Epithelial cell of esophagus (primary cell): ENCODE measurements at regions not wholly inside any gene's neighbourhood (a gene's known extent, or its start where the extent isn't known, plus 50 kb on each side); places are given as distances from the start of the nearest gene placed in this dataset.

Experiments used
- DNase-seq: peaks from one replicate; pipeline ENCODE4 v3.0.0; 2010; ENCODE audit warnings: low read depth
- H3K4me3 ChIP-seq: 2 replicates; pipeline ENCODE4 v1.5.1; 2011; ENCODE audit warnings: mild to moderate bottlenecking, low read length, control low read depth
- TF ChIP-seq, protein P1 (sequence below): IDR thresholded peaks from 2 replicates; pipeline ENCODE4 v1.5.1; 2011; ENCODE audit warnings: low read depth, mild to moderate bottlenecking, low read length, control low read depth, inconsistent platforms; ENCODE audit not compliant: insufficient read depth; ENCODE audit errors: missing control alignments

DNA sequence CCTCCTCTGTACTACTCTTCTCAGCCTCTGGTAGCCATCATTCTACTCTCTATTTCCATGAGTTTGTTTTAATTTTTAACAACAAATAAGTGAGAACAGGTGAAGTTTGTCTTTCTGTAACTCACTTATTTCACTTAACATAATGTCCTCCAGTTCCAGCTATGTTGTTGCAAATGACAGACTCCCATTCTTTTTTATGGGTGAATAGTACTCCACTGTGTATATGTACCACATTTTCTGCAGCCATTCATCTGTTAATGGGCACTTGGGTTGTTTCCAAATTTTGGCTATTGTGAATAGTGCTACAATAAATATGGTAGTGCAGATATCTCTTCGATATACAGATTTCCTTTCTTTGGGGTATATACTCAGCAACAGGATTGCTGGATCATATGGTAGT is 73.7 kb upstream of the TNFRSF21 start:
- H3K4me3 ChIP-seq = no peak overlapping the region
- DNase-seq = no peak
- TF ChIP-seq, protein P1, sequence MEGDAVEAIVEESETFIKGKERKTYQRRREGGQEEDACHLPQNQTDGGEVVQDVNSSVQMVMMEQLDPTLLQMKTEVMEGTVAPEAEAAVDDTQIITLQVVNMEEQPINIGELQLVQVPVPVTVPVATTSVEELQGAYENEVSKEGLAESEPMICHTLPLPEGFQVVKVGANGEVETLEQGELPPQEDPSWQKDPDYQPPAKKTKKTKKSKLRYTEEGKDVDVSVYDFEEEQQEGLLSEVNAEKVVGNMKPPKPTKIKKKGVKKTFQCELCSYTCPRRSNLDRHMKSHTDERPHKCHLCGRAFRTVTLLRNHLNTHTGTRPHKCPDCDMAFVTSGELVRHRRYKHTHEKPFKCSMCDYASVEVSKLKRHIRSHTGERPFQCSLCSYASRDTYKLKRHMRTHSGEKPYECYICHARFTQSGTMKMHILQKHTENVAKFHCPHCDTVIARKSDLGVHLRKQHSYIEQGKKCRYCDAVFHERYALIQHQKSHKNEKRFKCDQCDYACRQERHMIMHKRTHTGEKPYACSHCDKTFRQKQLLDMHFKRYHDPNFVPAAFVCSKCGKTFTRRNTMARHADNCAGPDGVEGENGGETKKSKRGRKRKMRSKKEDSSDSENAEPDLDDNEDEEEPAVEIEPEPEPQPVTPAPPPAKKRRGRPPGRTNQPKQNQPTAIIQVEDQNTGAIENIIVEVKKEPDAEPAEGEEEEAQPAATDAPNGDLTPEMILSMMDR = no peak

GRCh38 chr6:47391675-47392074 is 82.0 kb upstream of the TNFRSF21 start:
- TF ChIP-seq, protein P1 = no peak
- DNase-seq = no peak
- no peak overlapping the region for H3K4me3 ChIP-seq

GRCh38 chr6:47392251-47392650 is 82.5 kb upstream of the TNFRSF21 start:
- H3K4me3 ChIP-seq = no peak overlapping the region
- TF ChIP-seq, protein P1 = no peak
- DNase-seq = no peak

DNA sequence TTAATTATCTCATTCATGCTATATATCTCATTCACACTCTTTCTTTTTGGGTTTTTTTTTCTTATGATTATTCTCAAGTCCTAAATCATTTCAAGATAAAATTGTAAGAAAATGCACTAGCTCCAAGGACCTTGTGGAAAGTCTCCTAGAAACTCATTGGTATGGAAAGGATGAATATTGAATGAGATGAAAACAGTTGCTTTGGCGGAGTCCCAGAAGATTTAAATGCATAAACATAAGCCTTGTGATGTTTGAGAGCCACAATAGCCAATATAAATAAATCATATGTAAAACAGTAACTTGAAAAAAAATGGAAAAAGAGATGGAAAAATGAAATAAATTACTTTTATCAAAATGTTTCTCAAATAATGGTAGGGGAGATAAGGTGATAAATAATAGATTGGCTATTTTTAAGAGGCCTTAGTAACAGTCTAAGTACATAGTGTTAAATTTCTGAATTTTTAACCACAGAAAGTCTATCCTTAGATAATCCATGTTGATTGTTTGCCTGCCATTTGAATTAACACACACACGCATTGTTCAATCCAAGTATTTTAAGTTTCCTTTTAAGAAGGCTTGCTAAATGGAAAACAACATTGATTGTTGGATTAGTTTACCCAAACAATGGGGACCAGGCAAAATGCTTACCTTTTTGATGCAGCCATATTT is 81.1 kb upstream of the CD2AP start:
- no peak overlapping the region for H3K4me3 ChIP-seq
- TF ChIP-seq, protein P1 = no peak
- no peak for DNase-seq

DNA sequence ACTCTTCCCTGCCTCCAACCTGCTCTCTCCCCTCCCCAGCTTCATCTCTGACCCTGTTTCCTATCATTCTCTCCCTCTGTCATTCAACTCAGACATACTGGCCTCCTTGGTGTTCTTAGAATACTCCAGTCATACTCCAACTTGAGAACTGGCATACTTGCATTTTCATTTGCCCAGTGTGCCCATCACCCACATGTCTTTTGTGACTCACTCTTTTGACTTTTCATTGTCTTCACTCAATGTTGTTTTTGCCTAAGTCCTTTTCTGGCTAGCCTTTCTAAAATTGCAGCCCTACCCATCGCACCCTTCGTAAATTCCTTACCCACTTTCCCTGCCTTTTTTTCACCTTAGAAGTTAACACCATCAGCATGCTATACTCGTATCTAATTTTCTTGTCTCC is 77.0 kb upstream of the CD2AP start:
- DNase-seq = peak; percentile 19
- H3K4me3 ChIP-seq = no peak overlapping the region
- TF ChIP-seq, protein P1 = no peak

GRCh38 chr6:47402081-47402480 is 75.5 kb upstream of the CD2AP start:
- H3K4me3 ChIP-seq = no peak overlapping the region
- DNase-seq = no peak
- TF ChIP-seq, protein P1 = no peak

DNA sequence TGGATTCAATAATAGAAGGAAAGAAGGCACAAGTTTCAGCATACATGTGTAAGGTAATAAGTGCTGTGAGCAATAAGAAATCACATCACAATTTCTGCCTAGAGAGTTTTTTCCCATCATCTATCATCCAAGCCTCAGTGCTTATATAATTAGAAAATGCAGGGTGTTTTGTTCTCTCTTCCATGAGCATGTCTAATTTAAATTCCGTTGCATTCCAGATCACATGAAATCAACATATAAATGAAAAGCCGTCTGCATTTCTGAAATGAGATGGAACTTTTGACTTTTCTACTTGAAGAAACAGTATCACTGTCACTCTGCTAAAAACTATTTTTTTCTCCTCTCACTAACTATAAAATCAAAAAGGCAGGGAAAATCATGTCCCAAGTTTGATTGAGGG is 74.5 kb upstream of the CD2AP start:
- DNase-seq = no peak
- TF ChIP-seq, protein P1 = no peak
- no peak overlapping the region for H3K4me3 ChIP-seq
